HPDE6-E6E7 (cell line): ENCODE measurements at regions not wholly inside any gene's neighbourhood (a gene's known extent, or its start where the extent isn't known, plus 50 kb on each side); places are given as distances from the start of the nearest gene placed in this dataset.
"Not testable (repeated sequence)": the region's sequence is repeated elsewhere in the genome, so short reads cannot be mapped to it uniquely, and the experiment has no call there.

Experiments
- DNase-seq: peaks from one replicate; pipeline ENCODE4 v3.0.0; 2011; ENCODE audit warnings: missing footprints; ENCODE audit errors: extremely low spot score

- no peak for DNase-seq
These were observed 91.3 kb upstream of the ABI1 start for GRCh38 chr10:26952094-26952493.

- DNase-seq = no peak
These were observed 90.9 kb upstream of the ABI1 start for GRCh38 chr10:26951650-26952049.

GRCh38 chr10:26950934-26951333 lies 90.2 kb upstream of the ABI1 start:
- DNase-seq = no peak

- DNase-seq = peak; percentile 27
These were observed 85.5 kb upstream of the ABI1 start for GRCh38 chr10:26946102-26946811.

GRCh38 chr10:26944261-26944882 lies 83.6 kb upstream of the ABI1 start:
- DNase-seq = no peak

GRCh38 chr10:26939962-26940354 lies 79.2 kb upstream of the ABI1 start:
- DNase-seq = no peak

- DNase-seq = no peak
These were observed 78.7 kb upstream of the ABI1 start for GRCh38 chr10:26939290-26939961.

- DNase-seq = no peak
These were observed 77.8 kb upstream of the ABI1 start for GRCh38 chr10:26938578-26938977.

- no peak for DNase-seq
These were observed 76.6 kb upstream of the ABI1 start for GRCh38 chr10:26937371-26937770.

- not testable (repeated sequence) for DNase-seq
These were observed 73.4 kb upstream of the ABI1 start for GRCh38 chr10:26934190-26934589.

- DNase-seq = no peak
These were observed 71.8 kb upstream of the ABI1 start for GRCh38 chr10:26932576-26932975.

GRCh38 chr10:26931223-26931622 lies 70.5 kb upstream of the ABI1 start:
- DNase-seq = no peak

- not testable (repeated sequence) for DNase-seq
These were observed 62.1 kb upstream of the ABI1 start for GRCh38 chr10:26922824-26923223.

GRCh38 chr10:26919156-26919860 lies 58.5 kb upstream of the ABI1 start:
- DNase-seq = not testable (repeated sequence)

- DNase-seq = no peak
These were observed 54.1 kb upstream of the ABI1 start for GRCh38 chr10:26914898-26915297.

GRCh38 chr10:26911811-26912461 lies 51.2 kb upstream of the ABI1 start:
- no peak for DNase-seq
